H1 (cell line): ENCODE measurements at regions not wholly inside any gene's neighbourhood (a gene's known extent, or its start where the extent isn't known, plus 50 kb on each side); places are given as distances from the start of the nearest gene placed in this dataset.

Experiments used
- CTCF ChIA-PET: fragments of 300-600 bp; sonication (Branson Sonifier 250); formaldehyde crosslinking; loops from one replicate; lab custom pipeline; 2021; ENCODE audit not compliant: partially characterized antibody; lab: Charles Lee
- POLR2A ChIA-PET: fragments of 300-600 bp; sonication (Branson Sonifier 250); formaldehyde crosslinking; loops from one replicate; lab custom pipeline; 2021; ENCODE audit warnings: inconsistent platforms; ENCODE audit not compliant: partially characterized antibody; lab: Charles Lee
- DNase-seq, 2 experiments: peaks; one replicate each; pipeline versions ENCODE4 v3.0.0 to v3.0.0-alpha.2; 2010 to 2022; ENCODE audit warnings: low spot score in 2 of 2, low read depth in 1 of 2, mixed read lengths in 1 of 2
- FAIRE-seq: peaks from 2 replicates; lab custom pipeline; 2011; peaks lifted over from hg19 to GRCh38; lab: Jason Lieb, UNC
- H2AFZ ChIP-seq: 2 replicates; pipeline ENCODE4 v1.8.1; 2012; ENCODE audit warnings: low read length, inconsistent platforms
- H2AK5ac ChIP-seq: 2 replicates; pipeline ENCODE4 v1.6.1; 2013; ENCODE audit warnings: low read depth, low read length
- H2BK120ac ChIP-seq: replicated peaks from 2 replicates; pipeline ENCODE3; 2013; ENCODE audit warnings: low read depth, low read length, inconsistent platforms
- H2BK12ac ChIP-seq: 2 replicates; pipeline ENCODE4 v1.6.1; 2013; ENCODE audit warnings: low read depth, low read length
- H2BK15ac ChIP-seq: 2 replicates; pipeline ENCODE4 v1.6.1; 2013; ENCODE audit warnings: low read length
- H2BK20ac ChIP-seq: 2 replicates; pipeline ENCODE4 v1.6.1; 2013; ENCODE audit warnings: low read length
- H2BK5ac ChIP-seq: 2 replicates; pipeline ENCODE4 v1.6.1; 2013; ENCODE audit warnings: low read depth, low read length
- H3K14ac ChIP-seq: 2 replicates; pipeline ENCODE4 v1.6.1; 2013; ENCODE audit warnings: inconsistent platforms; ENCODE audit not compliant: insufficient read length
- H3K18ac ChIP-seq: 2 replicates; pipeline ENCODE4 v1.6.1; 2013; ENCODE audit warnings: low read length; ENCODE audit errors: extremely low read depth
- H3K23ac ChIP-seq: 2 replicates; pipeline ENCODE4 v1.6.1; 2013; ENCODE audit warnings: inconsistent platforms; ENCODE audit not compliant: insufficient read length
- H3K23me2 ChIP-seq: 2 replicates; pipeline ENCODE4 v1.6.1; 2013; ENCODE audit warnings: low read depth, low read length
- H3K27ac ChIP-seq: 2 replicates; pipeline ENCODE4 v1.6.1; 2011; ENCODE audit warnings: low read depth, low read length, inconsistent platforms
- H3K27me3 ChIP-seq, 4 experiments: replicated peaks in 1 of 4; 1 replicate in 1 of 4; 2 replicates in 3 of 4; pipeline versions ENCODE4 v1.6.1 to v1.8.1; 2011 to 2013; ENCODE audit warnings: low read length in 3 of 4, mild to moderate bottlenecking in 3 of 4, inconsistent platforms in 2 of 4, mixed read lengths in 2 of 4, moderate library complexity in 1 of 4; ENCODE audit not compliant: control insufficient read depth in 3 of 4, insufficient read depth in 3 of 4; ENCODE audit errors: extremely low read depth in 1 of 4
- H3K36me3 ChIP-seq, 4 experiments: 2 replicates each; pipeline versions ENCODE4 v1.6.1 to v1.8.1; 2011 to 2013; ENCODE audit warnings: mild to moderate bottlenecking in 4 of 4, low read length in 3 of 4, moderate library complexity in 2 of 4, control low read depth in 1 of 4, inconsistent platforms in 1 of 4; ENCODE audit not compliant: insufficient read depth in 4 of 4, control insufficient read depth in 2 of 4
- H3K4ac ChIP-seq: replicated peaks from 2 replicates; pipeline ENCODE3; 2013; ENCODE audit warnings: low read length, low read depth, mixed read lengths, inconsistent platforms; ENCODE audit not compliant: insufficient read length
- H3K4me1 ChIP-seq, 4 experiments: replicated peaks in 1 of 4; 1 replicate in 1 of 4; 2 replicates in 3 of 4; pipeline versions ENCODE4 v1.6.1 to v1.8.1; 2011 to 2013; ENCODE audit warnings: low read length in 3 of 4, inconsistent platforms in 2 of 4, mixed read lengths in 1 of 4; ENCODE audit not compliant: insufficient read depth in 4 of 4, control insufficient read depth in 3 of 4
- H3K4me2 ChIP-seq, 2 experiments: 2 replicates each; pipeline versions ENCODE4 v1.6.1 to v1.8.1; 2011 to 2013; ENCODE audit warnings: low read depth in 2 of 2, low read length in 2 of 2, control low read depth in 1 of 2, inconsistent platforms in 1 of 2, mild to moderate bottlenecking in 1 of 2; ENCODE audit not compliant: insufficient read depth in 1 of 2
- H3K4me3 ChIP-seq, 4 experiments: fragments of 200-600, 300-600 bp in 1 of 4; sonication (generic), shearing (Covaris generic), sonication (Bioruptor Twin) in 1 of 4; 2 replicates each; pipeline versions ENCODE4 v1.5.1 to v1.8.1; 2011 to 2016; ENCODE audit warnings: low read length in 4 of 4, low read depth in 3 of 4, control low read depth in 2 of 4, inconsistent platforms in 2 of 4, mild to moderate bottlenecking in 2 of 4, mixed read lengths in 1 of 4, moderate library complexity in 1 of 4; ENCODE audit not compliant: insufficient read depth in 2 of 4; ENCODE audit errors: extremely low read depth in 1 of 4
- H3K56ac ChIP-seq: replicated peaks from 2 replicates; pipeline ENCODE3; 2013; ENCODE audit warnings: low read depth, mild to moderate bottlenecking, mixed read lengths, low read length, inconsistent platforms; ENCODE audit not compliant: insufficient read length
- H3K79me1 ChIP-seq: 2 replicates; pipeline ENCODE4 v1.6.1; 2013; ENCODE audit warnings: low read depth, low read length, control low read depth
- H3K79me2 ChIP-seq, 2 experiments: 2 replicates each; pipeline versions ENCODE4 v1.6.1 to v1.8.1; 2012 to 2013; ENCODE audit warnings: low read length in 2 of 2, mild to moderate bottlenecking in 2 of 2, inconsistent platforms in 1 of 2; ENCODE audit not compliant: insufficient read depth in 2 of 2, control insufficient read depth in 1 of 2
- H3K9ac ChIP-seq, 4 experiments: replicated peaks in 1 of 4; 1 replicate in 1 of 4; 2 replicates in 3 of 4; pipeline versions ENCODE4 v1.6.1 to v1.8.1; 2011 to 2013; ENCODE audit warnings: low read depth in 3 of 4, low read length in 3 of 4, control low read depth in 2 of 4, mild to moderate bottlenecking in 2 of 4, moderate library complexity in 2 of 4, inconsistent platforms in 1 of 4; ENCODE audit errors: extremely low read depth in 1 of 4
- H3K9me3 ChIP-seq, 2 experiments: 2 replicates each; pipeline versions ENCODE4 v1.6.1 to v1.8.1; 2012 to 2013; ENCODE audit warnings: mild to moderate bottlenecking in 2 of 2, moderate library complexity in 2 of 2, control low read depth in 1 of 2, inconsistent platforms in 1 of 2, low read depth in 1 of 2, low read length in 1 of 2, mixed read lengths in 1 of 2; ENCODE audit not compliant: insufficient read depth in 2 of 2
- H4K20me1 ChIP-seq, 2 experiments: replicated peaks in 1 of 2; 2 replicates each; pipeline versions ENCODE3 to v1.8.1; 2011 to 2013; ENCODE audit warnings: inconsistent platforms in 2 of 2, low read length in 2 of 2, mild to moderate bottlenecking in 1 of 2; ENCODE audit not compliant: insufficient read depth in 2 of 2, control insufficient read depth in 1 of 2
- H4K5ac ChIP-seq: 2 replicates; pipeline ENCODE4 v1.6.1; 2013; ENCODE audit warnings: low read length, low read depth, mixed read lengths, inconsistent platforms; ENCODE audit not compliant: insufficient read length
- H4K8ac ChIP-seq: 2 replicates; pipeline ENCODE4 v1.8.0; 2013; ENCODE audit warnings: mild to moderate bottlenecking, moderate library complexity, low read length, inconsistent platforms; ENCODE audit not compliant: insufficient read depth; ENCODE audit errors: extremely low read depth
- H4K91ac ChIP-seq: replicated peaks from 2 replicates; pipeline ENCODE3; 2013; ENCODE audit warnings: low read length, mixed read lengths, inconsistent platforms; ENCODE audit not compliant: insufficient read length
- CBX8 ChIP-seq: fragments of 300-800, 300-1000 bp; sonication (generic); IDR thresholded peaks from 2 replicates; pipeline ENCODE4 v1.7.1; 2016; ENCODE audit warnings: low read depth, low read length, borderline replicate concordance
- SAP30 ChIP-seq: fragments of 300-600 bp; sonication (generic); IDR thresholded peaks from 2 replicates; pipeline ENCODE4 v1.7.1; 2012; ENCODE audit warnings: low read length, moderate library complexity, mild to moderate bottlenecking, inconsistent platforms; ENCODE audit not compliant: insufficient read depth, insufficient replicate concordance
- SUZ12 ChIP-seq: fragments of 200-600 bp; sonication (generic); IDR thresholded peaks from 2 replicates; pipeline ENCODE4 v1.6.1; 2012; ENCODE audit warnings: mild to moderate bottlenecking, inconsistent platforms, low read length, moderate library complexity, mixed read lengths
- WGBS, 2 experiments: shearing (Covaris generic) in 1 of 2; methylation state at CpG; one replicate each; pipeline versions ENCODE4 v1.1.6 to v1.1.7; 2013 to 2015; ENCODE audit warnings: low lambda C conversion rate in 2 of 2, mixed read lengths in 2 of 2, inconsistent platforms in 1 of 2, low coverage in 1 of 2, missing lambda C conversion rate in 1 of 2; ENCODE audit not compliant: insufficient replicate concordance in 2 of 2, insufficient coverage in 1 of 2, insufficient read length in 1 of 2; ENCODE audit errors: extremely low coverage in 1 of 2, missing lambda C conversion rate in 1 of 2; 5-methylcytosine and 5-hydroxymethylcytosine counted together

DNA sequence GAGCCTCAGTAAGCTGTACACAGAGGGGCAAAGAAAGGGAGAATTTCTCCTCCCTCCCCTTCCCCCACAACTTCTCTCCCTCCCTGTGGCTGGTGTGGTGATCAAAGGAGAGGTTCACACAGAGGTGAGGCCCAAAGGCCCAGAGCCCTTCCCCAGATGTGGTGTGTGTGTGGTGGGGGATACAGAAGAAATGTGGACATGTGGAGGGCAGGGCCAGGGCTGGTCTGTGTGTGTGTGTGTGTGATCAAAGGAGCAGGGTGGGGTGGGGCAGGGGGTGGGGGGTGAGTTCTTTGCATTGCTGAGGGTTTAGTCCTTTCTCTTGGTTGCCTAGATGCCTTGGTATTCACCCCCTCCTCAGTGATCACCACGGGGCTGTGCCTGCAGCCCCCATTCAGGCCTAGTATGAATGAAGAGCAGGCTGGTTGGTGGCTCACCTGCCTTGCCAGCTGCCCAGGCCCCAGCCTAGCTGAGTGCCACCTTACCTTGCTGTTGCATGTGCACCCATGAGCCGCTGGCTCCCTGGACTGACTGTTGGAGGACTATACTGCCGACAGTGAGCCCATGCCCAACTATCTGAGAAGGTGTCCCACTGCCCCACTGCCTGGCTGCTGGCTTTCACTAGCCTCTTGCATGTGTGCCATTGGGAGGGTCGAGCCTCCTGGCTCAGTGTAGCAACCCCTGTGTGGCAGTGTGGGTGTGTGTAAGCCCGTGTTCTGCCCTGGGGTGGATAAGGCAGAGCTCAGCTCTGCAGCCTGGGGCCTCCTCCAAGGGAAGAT, 101.9 kb downstream of the EFNB1 start:
- H2BK15ac ChIP-seq = no peak overlapping the region
- no peak overlapping the region for H2BK12ac ChIP-seq
- H3K4ac ChIP-seq = no peak overlapping the region
- H3K56ac ChIP-seq = no peak overlapping the region
- 86% methylated on average over 5 of the region's 5 CpGs; no CpG with 5 or more reads in 1 of the 2 experiments for WGBS, 2 experiments
- peaks cover 0 to 3% (median 1%) of the 10 kb centered on the region in 4 experiments; a peak in 2 of 7 replicates for H3K4me1 ChIP-seq
- no peak overlapping the region for H2BK5ac ChIP-seq
- ChIA-PET POLR2A (no interaction called here), CTCF (interaction anchor here (0.5 to 6.1 kb wide), 5 partner anchors 9 to 163 kb away, joined by 3 to 35 read pairs (median 4); no protein-coding TSS in a partner anchor)
- no peaks in the 10 kb centered on the region for H3K27me3 ChIP-seq
- no peak overlapping the region for H3K23ac ChIP-seq
- no peak overlapping the region for H3K18ac ChIP-seq
- H4K20me1 ChIP-seq = no peaks in the 10 kb centered on the region
- no peaks in the 10 kb centered on the region for H3K79me2 ChIP-seq
- FAIRE-seq (no peak), DNase-seq (no peak)
- H2BK20ac ChIP-seq = no peak overlapping the region
- no peaks in the 10 kb centered on the region for H3K79me1 ChIP-seq
- no peaks in the 10 kb centered on the region for H3K9me3 ChIP-seq
- no peak overlapping the region for H3K27ac ChIP-seq
- H2BK120ac ChIP-seq = no peak overlapping the region
- no peak overlapping the region for H4K8ac ChIP-seq
- H4K91ac ChIP-seq = no peak overlapping the region
- H2AFZ ChIP-seq = no peak overlapping the region
- H4K5ac ChIP-seq = no peak overlapping the region
- no peaks in the 10 kb centered on the region for H3K36me3 ChIP-seq
- no peak overlapping the region for H2AK5ac ChIP-seq
- H3K23me2 ChIP-seq = no peaks in the 10 kb centered on the region
- no peak overlapping the region for H3K4me3 ChIP-seq
- H3K14ac ChIP-seq = no peak overlapping the region
- TF ChIP-seq SAP30 = no peak
- no peak for TF ChIP-seq SUZ12
- no peak for TF ChIP-seq CBX8
- H3K4me2 ChIP-seq = no peak overlapping the region
- no peak overlapping the region for H3K9ac ChIP-seq
